Breast epithelium (tissue), 3 donors: ENCODE measurements at regions not wholly inside any gene's neighbourhood (a gene's known extent, or its start where the extent isn't known, plus 50 kb on each side); places are given as distances from the start of the nearest gene placed in this dataset.

Source experiments
- CTCF ChIP-seq, 3 donors: fragments of 450-650 bp; IDR thresholded peaks; one replicate each; pipeline ENCODE4 v1.5.1; 2016 to 2017; ENCODE audit warnings: antibody characterized with exemption in 3 of 3, mild to moderate bottlenecking in 3 of 3, moderate library complexity in 3 of 3
- POLR2A ChIP-seq: fragments of 450-650 bp; IDR thresholded peaks from one replicate; pipeline ENCODE4 v1.6.1; 2016; ENCODE audit warnings: antibody characterized with exemption, mild to moderate bottlenecking, moderate library complexity
- POLR2AphosphoS5 ChIP-seq, 3 donors: sonication (generic); formaldehyde crosslinking; IDR thresholded peaks; one replicate each; pipeline ENCODE4 v1.6.1; 2017; ENCODE audit warnings: antibody characterized with exemption in 3 of 3

- TF ChIP-seq POLR2AphosphoS5 (IDR thresholded peaks at IDR 0.05): no peak
- no peak for TF ChIP-seq CTCF (IDR thresholded peaks at IDR 0.05)
- TF ChIP-seq POLR2A: no peak
Measured at GRCh38 chr4:83890231-83890630, 354.3 kb downstream of the GPAT3 start.
